Liver (tissue), 3 donors: ENCODE measurements at regions not wholly inside any gene's neighbourhood (a gene's known extent, or its start where the extent isn't known, plus 50 kb on each side); places are given as distances from the start of the nearest gene placed in this dataset.

ENCODE experiments used
- NR2F2 ChIP-seq: IDR thresholded peaks from 2 replicates; pipeline ENCODE4 v1.6.1; 2016; ENCODE audit warnings: antibody characterized with exemption
- RAD21 ChIP-seq, 2 donors: IDR thresholded peaks; 2 replicates each; pipeline ENCODE4 v1.6.1; 2016; ENCODE audit warnings: antibody characterized with exemption in 2 of 2, mild to moderate bottlenecking in 2 of 2
- RXRA ChIP-seq, 2 donors: IDR thresholded peaks; 2 replicates each; pipeline ENCODE4 v1.6.1; 2017 to 2018; ENCODE audit warnings: antibody characterized with exemption in 2 of 2, mild to moderate bottlenecking in 1 of 2
- SP1 ChIP-seq: IDR thresholded peaks from 2 replicates; pipeline ENCODE4 v1.6.1; 2018; ENCODE audit warnings: antibody characterized with exemption, mild to moderate bottlenecking
- TAF1 ChIP-seq: conservative IDR thresholded peaks from 2 replicates; pipeline ENCODE4 v1.6.1; 2016; ENCODE audit warnings: antibody characterized with exemption, mild to moderate bottlenecking
- TF ChIP-seq, protein P1 (sequence below): fragments of 150-350 bp; IDR thresholded peaks from 2 replicates; pipeline ENCODE4 v1.5.1; 2017; ENCODE audit warnings: improper control_type of control experiment, low read depth, low read length; ENCODE audit not compliant: missing input control
- TF ChIP-seq, protein P2 (sequence below): IDR thresholded peaks from 2 replicates; pipeline ENCODE4 v1.6.1; 2016; ENCODE audit warnings: antibody characterized with exemption
- TF ChIP-seq, protein P3 (sequence below): IDR thresholded peaks from 2 replicates; pipeline ENCODE4 v1.6.1; 2016; ENCODE audit warnings: antibody characterized with exemption
- donor health status: healthy.
- donor health status: healthy.

DNA sequence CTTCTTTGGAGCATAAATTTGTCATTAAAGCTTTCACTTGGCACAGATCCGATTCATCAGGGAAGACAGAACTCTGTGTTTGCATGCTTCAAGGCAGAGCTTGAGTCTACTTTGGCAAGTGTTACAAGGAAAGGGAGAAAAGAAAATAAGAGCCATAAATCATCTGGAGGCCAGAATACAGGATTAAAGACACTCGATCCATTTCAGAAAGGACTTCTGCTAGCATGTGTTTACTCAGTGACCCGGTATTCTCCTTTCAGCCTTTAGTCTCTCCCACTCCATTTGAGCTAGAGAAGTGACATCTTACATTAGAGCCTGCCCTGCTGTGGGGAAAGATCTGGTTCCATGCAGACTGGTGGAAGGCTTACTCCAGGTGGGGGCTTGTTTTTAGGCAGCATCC, 306.4 kb downstream of the KLF5 start:
- TF ChIP-seq, protein P1, sequence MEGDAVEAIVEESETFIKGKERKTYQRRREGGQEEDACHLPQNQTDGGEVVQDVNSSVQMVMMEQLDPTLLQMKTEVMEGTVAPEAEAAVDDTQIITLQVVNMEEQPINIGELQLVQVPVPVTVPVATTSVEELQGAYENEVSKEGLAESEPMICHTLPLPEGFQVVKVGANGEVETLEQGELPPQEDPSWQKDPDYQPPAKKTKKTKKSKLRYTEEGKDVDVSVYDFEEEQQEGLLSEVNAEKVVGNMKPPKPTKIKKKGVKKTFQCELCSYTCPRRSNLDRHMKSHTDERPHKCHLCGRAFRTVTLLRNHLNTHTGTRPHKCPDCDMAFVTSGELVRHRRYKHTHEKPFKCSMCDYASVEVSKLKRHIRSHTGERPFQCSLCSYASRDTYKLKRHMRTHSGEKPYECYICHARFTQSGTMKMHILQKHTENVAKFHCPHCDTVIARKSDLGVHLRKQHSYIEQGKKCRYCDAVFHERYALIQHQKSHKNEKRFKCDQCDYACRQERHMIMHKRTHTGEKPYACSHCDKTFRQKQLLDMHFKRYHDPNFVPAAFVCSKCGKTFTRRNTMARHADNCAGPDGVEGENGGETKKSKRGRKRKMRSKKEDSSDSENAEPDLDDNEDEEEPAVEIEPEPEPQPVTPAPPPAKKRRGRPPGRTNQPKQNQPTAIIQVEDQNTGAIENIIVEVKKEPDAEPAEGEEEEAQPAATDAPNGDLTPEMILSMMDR: no peak
- no peak for TF ChIP-seq NR2F2
- TF ChIP-seq, protein P2, sequence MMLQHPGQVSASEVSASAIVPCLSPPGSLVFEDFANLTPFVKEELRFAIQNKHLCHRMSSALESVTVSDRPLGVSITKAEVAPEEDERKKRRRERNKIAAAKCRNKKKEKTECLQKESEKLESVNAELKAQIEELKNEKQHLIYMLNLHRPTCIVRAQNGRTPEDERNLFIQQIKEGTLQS: no peak
- no peak for TF ChIP-seq TAF1
- TF ChIP-seq, protein P3, sequence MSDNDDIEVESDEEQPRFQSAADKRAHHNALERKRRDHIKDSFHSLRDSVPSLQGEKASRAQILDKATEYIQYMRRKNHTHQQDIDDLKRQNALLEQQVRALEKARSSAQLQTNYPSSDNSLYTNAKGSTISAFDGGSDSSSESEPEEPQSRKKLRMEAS: no peak
- no peak for TF ChIP-seq SP1
- no peak for TF ChIP-seq RAD21 (IDR thresholded peaks at IDR 0.05)
- no peak for TF ChIP-seq RXRA (IDR thresholded peaks at IDR 0.05)
